ENCODE measurements at regions not wholly inside any gene's neighbourhood (a gene's known extent, or its start where the extent isn't known, plus 50 kb on each side); places are given as distances from the start of the nearest gene placed in this dataset.

- DNase-seq (ENCODE audit: low spot score), result no peak
Measured at GRCh38 chr11:20250644-20251247, 90.5 kb upstream of the DBX1 start.

GRCh38 chr11:20249796-20250195 is 89.5 kb upstream of the DBX1 start:
- DNase-seq (ENCODE audit: low spot score), result no peak

GRCh38 chr11:20249378-20249777 is 89.1 kb upstream of the DBX1 start:
- DNase-seq (ENCODE audit: low spot score), result no peak

GRCh38 chr11:20248871-20249270 is 88.6 kb upstream of the DBX1 start:
- no peak for DNase-seq (ENCODE audit: low spot score)

- no peak for DNase-seq (ENCODE audit: low spot score)
Measured at GRCh38 chr11:20248121-20248772, 88.0 kb upstream of the DBX1 start.

- DNase-seq (ENCODE audit: low spot score), result no peak
Measured at GRCh38 chr11:20247591-20248007, 87.3 kb upstream of the DBX1 start.

- no peak for DNase-seq (ENCODE audit: low spot score)
Measured at GRCh38 chr11:20243974-20244373, 83.7 kb upstream of the DBX1 start.

- no peak for DNase-seq (ENCODE audit: low spot score)
Measured at GRCh38 chr11:20238712-20239111, 78.4 kb upstream of the DBX1 start.

GRCh38 chr11:20235164-20235563 is 74.9 kb upstream of the DBX1 start:
- no peak for DNase-seq (ENCODE audit: low spot score)

GRCh38 chr11:20227631-20228030 is 67.4 kb upstream of the DBX1 start:
- no peak for DNase-seq (ENCODE audit: low spot score)

GRCh38 chr11:20226933-20227332 is 66.7 kb upstream of the DBX1 start:
- no peak for DNase-seq (ENCODE audit: low spot score)

GRCh38 chr11:20221566-20221965 is 61.3 kb upstream of the DBX1 start:
- no peak for DNase-seq (ENCODE audit: low spot score)

GRCh38 chr11:20213790-20214189 is 53.5 kb upstream of the DBX1 start:
- no peak for DNase-seq (ENCODE audit: low spot score)

GRCh38 chr11:20211691-20212090 is 51.4 kb upstream of the DBX1 start:
- no peak for DNase-seq (ENCODE audit: low spot score)

Measured in SW480 (cell line).